ENCODE measurements at regions not wholly inside any gene's neighbourhood (a gene's known extent, or its start where the extent isn't known, plus 50 kb on each side); places are given as distances from the start of the nearest gene placed in this dataset.

DNA sequence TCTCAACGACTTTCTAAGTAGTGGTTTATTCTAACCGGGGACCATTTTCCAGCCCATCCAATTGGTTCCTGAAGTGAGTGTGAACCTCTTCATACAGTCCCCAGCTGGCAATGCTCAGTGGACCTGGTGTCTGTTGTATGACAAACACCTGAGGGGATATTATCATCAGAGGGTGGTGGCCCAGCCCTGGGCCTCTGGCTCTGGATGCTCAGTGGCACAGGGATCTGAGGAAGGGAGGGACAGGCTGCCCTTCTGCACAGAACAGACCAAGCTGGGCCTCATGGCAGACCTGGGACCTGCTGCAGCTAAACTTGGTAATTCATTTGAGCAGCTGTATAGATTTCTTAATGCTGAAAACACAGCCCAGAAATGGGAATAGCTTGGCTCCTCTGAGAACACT lies 72.6 kb downstream of the IRX5 start:
- TF ChIP-seq, protein P1, sequence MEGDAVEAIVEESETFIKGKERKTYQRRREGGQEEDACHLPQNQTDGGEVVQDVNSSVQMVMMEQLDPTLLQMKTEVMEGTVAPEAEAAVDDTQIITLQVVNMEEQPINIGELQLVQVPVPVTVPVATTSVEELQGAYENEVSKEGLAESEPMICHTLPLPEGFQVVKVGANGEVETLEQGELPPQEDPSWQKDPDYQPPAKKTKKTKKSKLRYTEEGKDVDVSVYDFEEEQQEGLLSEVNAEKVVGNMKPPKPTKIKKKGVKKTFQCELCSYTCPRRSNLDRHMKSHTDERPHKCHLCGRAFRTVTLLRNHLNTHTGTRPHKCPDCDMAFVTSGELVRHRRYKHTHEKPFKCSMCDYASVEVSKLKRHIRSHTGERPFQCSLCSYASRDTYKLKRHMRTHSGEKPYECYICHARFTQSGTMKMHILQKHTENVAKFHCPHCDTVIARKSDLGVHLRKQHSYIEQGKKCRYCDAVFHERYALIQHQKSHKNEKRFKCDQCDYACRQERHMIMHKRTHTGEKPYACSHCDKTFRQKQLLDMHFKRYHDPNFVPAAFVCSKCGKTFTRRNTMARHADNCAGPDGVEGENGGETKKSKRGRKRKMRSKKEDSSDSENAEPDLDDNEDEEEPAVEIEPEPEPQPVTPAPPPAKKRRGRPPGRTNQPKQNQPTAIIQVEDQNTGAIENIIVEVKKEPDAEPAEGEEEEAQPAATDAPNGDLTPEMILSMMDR (IDR thresholded peaks at IDR 0.05): no peak
- TF ChIP-seq POLR2A (IDR thresholded peaks at IDR 0.05): no peak
